PFSK-1 (cell line): ENCODE measurements at regions not wholly inside any gene's neighbourhood (a gene's known extent, or its start where the extent isn't known, plus 50 kb on each side); places are given as distances from the start of the nearest gene placed in this dataset.

Experiments used
- FOXP2 ChIP-seq: optimal IDR thresholded peaks from 2 replicates; pipeline ENCODE3; 2011; ENCODE audit warnings: borderline replicate concordance, control low read depth, inconsistent platforms; ENCODE audit not compliant: insufficient read depth; ENCODE audit errors: extremely low read length, extremely low read depth
- POLR2AphosphoS5 ChIP-seq: IDR thresholded peaks from 2 replicates; pipeline ENCODE4 v1.6.1; 2012; ENCODE audit warnings: low read depth, mild to moderate bottlenecking, control low read depth, low read length, moderate library complexity
- REST ChIP-seq, 2 experiments: IDR thresholded peaks; 2 replicates each; pipeline versions ENCODE4 v1.6.1 to v1.8.0; 2011 to 2012; ENCODE audit warnings: low read depth in 2 of 2, low read length in 2 of 2, control low read depth in 1 of 2, inconsistent platforms in 1 of 2, mild to moderate bottlenecking in 1 of 2, moderate library complexity in 1 of 2; ENCODE audit not compliant: insufficient read depth in 1 of 2
- SIN3A ChIP-seq: IDR thresholded peaks from 2 replicates; pipeline ENCODE4 v1.6.1; 2012; ENCODE audit warnings: mild to moderate bottlenecking, low read length, moderate library complexity, borderline replicate concordance; ENCODE audit not compliant: insufficient read depth
- TAF1 ChIP-seq: IDR thresholded peaks from 2 replicates; pipeline ENCODE4 v1.6.1; 2012; ENCODE audit warnings: low read length, control low read depth, borderline replicate concordance; ENCODE audit not compliant: insufficient read depth

- TF ChIP-seq FOXP2, result no peak
- no peak for TF ChIP-seq SIN3A
- no peak for TF ChIP-seq POLR2AphosphoS5
- TF ChIP-seq TAF1, result no peak
- TF ChIP-seq REST (IDR thresholded peaks at IDR 0.05; ENCODE audit: insufficient read depth in 1 of 2, low read depth in 2 of 2, low read length in 2 of 2), result no peak
These were observed 154.1 kb upstream of the SNX19 start for GRCh38 chr11:131070365-131070764.

- no peak for TF ChIP-seq SIN3A
- TF ChIP-seq FOXP2, result no peak
- no peak for TF ChIP-seq REST (IDR thresholded peaks at IDR 0.05; ENCODE audit: insufficient read depth in 1 of 2, low read depth in 2 of 2, low read length in 2 of 2)
- TF ChIP-seq POLR2AphosphoS5, result no peak
- no peak for TF ChIP-seq TAF1
These were observed 156.9 kb upstream of the SNX19 start for GRCh38 chr11:131073167-131073566.

GRCh38 chr11:131074573-131074972, 158.3 kb upstream of the SNX19 start:
- no peak for TF ChIP-seq POLR2AphosphoS5
- no peak for TF ChIP-seq SIN3A
- TF ChIP-seq FOXP2, result no peak
- TF ChIP-seq REST (IDR thresholded peaks at IDR 0.05; ENCODE audit: insufficient read depth in 1 of 2, low read depth in 2 of 2, low read length in 2 of 2), result no peak
- no peak for TF ChIP-seq TAF1

- no peak for TF ChIP-seq TAF1
- no peak for TF ChIP-seq POLR2AphosphoS5
- TF ChIP-seq SIN3A, result no peak
- no peak for TF ChIP-seq REST (IDR thresholded peaks at IDR 0.05; ENCODE audit: insufficient read depth in 1 of 2, low read depth in 2 of 2, low read length in 2 of 2)
- no peak for TF ChIP-seq FOXP2
These were observed 161.1 kb upstream of the SNX19 start for GRCh38 chr11:131077340-131077739.

GRCh38 chr11:131079036-131079435, 162.8 kb upstream of the SNX19 start:
- TF ChIP-seq POLR2AphosphoS5, result no peak
- TF ChIP-seq FOXP2, result no peak
- TF ChIP-seq SIN3A, result no peak
- no peak for TF ChIP-seq TAF1
- no peak for TF ChIP-seq REST (IDR thresholded peaks at IDR 0.05; ENCODE audit: insufficient read depth in 1 of 2, low read depth in 2 of 2, low read length in 2 of 2)
